GM06990 (cell line): ENCODE measurements at regions not wholly inside any gene's neighbourhood (a gene's known extent, or its start where the extent isn't known, plus 50 kb on each side); places are given as distances from the start of the nearest gene placed in this dataset.

Source experiments
- DNase-seq: peaks from one replicate; pipeline ENCODE4 v3.0.0-alpha.2; 2011; ENCODE audit not compliant: insufficient read length; ENCODE audit errors: extremely low read depth
- H3K27me3 ChIP-seq: replicated peaks from 2 replicates; pipeline ENCODE4 v1.6.0; 2011; ENCODE audit warnings: low read length; ENCODE audit not compliant: control insufficient read depth, insufficient read depth
- H3K36me3 ChIP-seq: 2 replicates; pipeline ENCODE4 v1.5.1; 2011; ENCODE audit warnings: low read length; ENCODE audit not compliant: control insufficient read depth, insufficient read depth
- H3K4me3 ChIP-seq: replicated peaks from 2 replicates; pipeline ENCODE4 v1.5.1; 2011; ENCODE audit warnings: low read depth, mild to moderate bottlenecking, control low read depth, low read length
- TF ChIP-seq, protein P1 (sequence below): IDR thresholded peaks from 2 replicates; pipeline ENCODE4 v1.5.1; 2011; ENCODE audit warnings: low read length, control low read depth, mild to moderate bottlenecking, inconsistent platforms; ENCODE audit not compliant: insufficient read depth, poor library complexity, severe bottlenecking

GRCh38 chr3:16079519-16079918 lies 95.0 kb upstream of the GALNT15 start:
- Histone ChIP-seq H3K27me3 (no peaks in the 10 kb centered on the region), H3K36me3 (no peaks in the 10 kb centered on the region), H3K4me3 (no peak overlapping the region)
- TF ChIP-seq, protein P1, sequence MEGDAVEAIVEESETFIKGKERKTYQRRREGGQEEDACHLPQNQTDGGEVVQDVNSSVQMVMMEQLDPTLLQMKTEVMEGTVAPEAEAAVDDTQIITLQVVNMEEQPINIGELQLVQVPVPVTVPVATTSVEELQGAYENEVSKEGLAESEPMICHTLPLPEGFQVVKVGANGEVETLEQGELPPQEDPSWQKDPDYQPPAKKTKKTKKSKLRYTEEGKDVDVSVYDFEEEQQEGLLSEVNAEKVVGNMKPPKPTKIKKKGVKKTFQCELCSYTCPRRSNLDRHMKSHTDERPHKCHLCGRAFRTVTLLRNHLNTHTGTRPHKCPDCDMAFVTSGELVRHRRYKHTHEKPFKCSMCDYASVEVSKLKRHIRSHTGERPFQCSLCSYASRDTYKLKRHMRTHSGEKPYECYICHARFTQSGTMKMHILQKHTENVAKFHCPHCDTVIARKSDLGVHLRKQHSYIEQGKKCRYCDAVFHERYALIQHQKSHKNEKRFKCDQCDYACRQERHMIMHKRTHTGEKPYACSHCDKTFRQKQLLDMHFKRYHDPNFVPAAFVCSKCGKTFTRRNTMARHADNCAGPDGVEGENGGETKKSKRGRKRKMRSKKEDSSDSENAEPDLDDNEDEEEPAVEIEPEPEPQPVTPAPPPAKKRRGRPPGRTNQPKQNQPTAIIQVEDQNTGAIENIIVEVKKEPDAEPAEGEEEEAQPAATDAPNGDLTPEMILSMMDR, result no peak
- DNase-seq, result no peak

DNA sequence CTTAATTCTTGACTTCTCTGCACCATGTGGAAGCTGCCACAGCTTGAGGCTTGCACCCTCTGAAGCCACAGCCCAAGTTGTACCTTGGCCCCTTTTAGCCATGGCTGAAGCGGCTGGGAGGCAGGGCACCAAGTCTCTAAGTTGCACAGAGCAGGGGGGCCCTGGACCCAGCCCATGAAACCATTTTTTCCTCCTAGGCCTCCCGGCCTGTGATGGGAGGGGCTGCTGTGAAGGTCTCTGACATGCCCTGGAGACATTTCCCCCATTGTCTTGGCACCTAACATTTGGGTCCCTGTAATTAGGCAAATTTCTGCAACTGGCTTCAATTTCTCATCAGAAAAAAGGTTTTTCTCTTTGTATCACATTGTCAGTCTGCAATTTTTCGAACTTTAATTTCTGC lies 92.8 kb upstream of the GALNT15 start:
- TF ChIP-seq, protein P1, result no peak
- no peaks in the 10 kb centered on the region for H3K36me3 ChIP-seq

DNA sequence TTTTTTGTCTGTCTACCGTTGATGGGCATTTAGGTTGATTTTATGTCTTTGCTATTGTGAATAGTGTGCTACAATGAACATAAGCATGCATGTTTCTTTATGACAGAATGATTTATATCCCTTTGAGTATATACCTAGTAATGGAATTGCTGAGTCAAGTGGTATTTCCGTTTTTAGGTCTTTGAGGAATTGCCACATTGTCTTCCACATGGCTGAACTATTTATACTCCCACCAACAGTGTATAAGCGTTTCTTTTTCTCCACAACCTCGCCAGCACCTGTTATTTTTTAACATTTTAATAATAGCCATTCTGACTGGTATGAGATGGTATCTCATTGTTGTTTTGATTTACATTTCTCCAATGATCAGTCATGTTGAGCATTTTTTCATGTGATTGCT lies 89.6 kb upstream of the GALNT15 start:
- DNase-seq, result no peak
- TF ChIP-seq, protein P1, result no peak
- Histone ChIP-seq H3K27me3 (no peaks in the 10 kb centered on the region), H3K4me3 (no peak overlapping the region), H3K36me3 (no peaks in the 10 kb centered on the region)

More for the DNA sequence above, 92.8 kb upstream of the GALNT15 start:
- H3K4me3 ChIP-seq, result no peak overlapping the region
- no peaks in the 10 kb centered on the region for H3K27me3 ChIP-seq
- no peak for DNase-seq

GRCh38 chr3:16085410-16085809 lies 89.1 kb upstream of the GALNT15 start:
- no peak for DNase-seq
- H3K4me3 ChIP-seq, result no peak overlapping the region
- H3K36me3 ChIP-seq, result no peaks in the 10 kb centered on the region
- H3K27me3 ChIP-seq, result no peaks in the 10 kb centered on the region
- TF ChIP-seq, protein P1, result no peak

GRCh38 chr3:16085884-16086608 lies 88.4 kb upstream of the GALNT15 start:
- TF ChIP-seq, protein P1, result no peak
- no peak for DNase-seq
- Histone ChIP-seq H3K4me3 (no peak overlapping the region), H3K27me3 (no peaks in the 10 kb centered on the region), H3K36me3 (no peaks in the 10 kb centered on the region)

DNA sequence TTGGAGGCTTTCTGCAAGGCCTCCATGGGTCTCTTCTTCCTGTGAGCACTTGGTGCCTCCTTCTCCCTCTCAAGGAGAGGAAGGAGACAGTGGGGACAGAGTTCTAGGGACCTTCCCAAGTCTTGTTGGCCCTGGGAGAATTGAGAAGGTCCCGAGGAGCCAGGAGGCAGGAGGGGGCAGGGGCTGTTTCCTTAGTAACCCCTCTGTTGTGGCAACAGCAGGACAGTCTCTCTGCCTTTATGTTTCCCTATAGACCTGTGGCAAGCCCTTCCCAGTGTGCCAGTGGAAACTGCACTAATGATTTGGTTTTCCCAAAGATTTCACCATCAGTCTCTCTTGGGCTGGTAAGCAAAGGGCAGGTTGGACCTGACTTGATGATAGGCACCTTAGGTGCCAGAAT lies 87.8 kb upstream of the GALNT15 start:
- H3K36me3 ChIP-seq, result no peaks in the 10 kb centered on the region
- TF ChIP-seq, protein P1, result no peak
- H3K27me3 ChIP-seq, result no peaks in the 10 kb centered on the region
- no peak overlapping the region for H3K4me3 ChIP-seq
- no peak for DNase-seq
